GM18868 (cell line): ENCODE measurements at regions not wholly inside any gene's neighbourhood (a gene's known extent, or its start where the extent isn't known, plus 50 kb on each side); places are given as distances from the start of the nearest gene placed in this dataset.

Experiments
- ATAC-seq: cut with Tn5 transposase; IDR thresholded peaks from one replicate; pipeline ENCODE4 v1.9.1; 2021; ENCODE audit warnings: mild to moderate bottlenecking, moderate library complexity; ENCODE audit not compliant: unreplicated experiment

DNA sequence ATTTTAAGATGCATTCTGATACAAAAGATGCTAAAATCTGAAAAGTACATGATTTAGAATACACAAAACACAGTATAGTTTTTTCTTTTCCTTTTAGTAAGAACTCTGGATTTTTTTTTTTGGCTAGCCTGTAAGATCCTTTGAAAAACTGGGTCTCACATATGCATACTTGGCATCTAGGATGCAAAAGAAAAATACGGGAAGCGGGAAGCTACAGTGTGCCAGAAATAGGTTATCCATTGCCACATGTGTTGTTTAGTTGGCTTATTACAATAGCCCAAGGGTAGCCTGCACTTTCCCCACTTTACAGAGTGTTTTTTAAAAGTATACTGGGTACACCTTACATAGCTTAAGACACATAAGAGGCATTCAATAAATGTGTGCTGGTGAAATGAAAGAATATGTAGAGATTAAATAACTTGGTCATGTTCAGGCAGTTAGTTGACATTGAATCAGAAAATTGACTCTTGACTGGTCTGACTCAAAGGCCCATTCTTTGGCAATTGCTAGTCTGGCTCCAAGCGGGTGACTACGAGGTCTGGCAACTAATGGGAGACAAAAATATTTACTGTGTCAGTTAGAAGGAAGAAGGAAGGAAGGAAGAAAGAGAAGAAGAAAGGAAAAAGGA, 286.8 kb upstream of the TRIB2 start:
- ATAC-seq: no peak

DNA sequence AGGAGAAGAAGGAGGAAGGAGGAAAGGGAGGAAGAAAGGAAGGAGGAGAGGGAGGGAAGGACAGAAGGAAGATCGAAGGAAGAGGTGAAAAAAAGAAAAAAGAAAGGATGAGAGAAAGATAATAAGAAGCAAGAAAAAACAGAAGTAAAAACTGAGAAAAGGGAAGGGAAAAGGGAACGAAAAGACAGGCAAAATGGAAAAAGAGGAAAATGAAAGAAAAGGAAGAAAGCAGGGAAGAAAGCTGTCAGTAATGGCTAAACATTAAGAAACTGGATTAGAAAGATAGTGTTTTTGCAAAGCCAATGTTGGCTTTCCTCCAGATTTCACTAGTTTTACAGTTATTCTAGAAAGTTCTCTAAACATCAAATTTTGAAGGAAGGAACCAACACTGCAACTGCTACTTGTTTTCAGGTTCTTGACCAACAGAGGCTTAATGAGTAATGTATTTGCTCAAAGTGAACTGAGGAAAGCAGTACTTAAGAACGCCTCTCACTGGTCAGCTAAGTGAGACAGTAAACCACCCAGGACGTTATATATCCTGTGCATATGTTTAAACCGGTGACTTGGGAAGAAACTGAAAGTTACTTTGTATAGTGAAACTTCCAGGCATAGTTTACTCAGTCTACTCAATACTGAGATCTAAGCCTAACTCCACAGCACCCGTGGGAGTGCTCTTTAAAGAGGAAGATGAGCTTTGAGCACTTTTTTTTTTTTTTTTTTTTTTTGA, 286.2 kb upstream of the TRIB2 start:
- ATAC-seq: peak; percentile 99

DNA sequence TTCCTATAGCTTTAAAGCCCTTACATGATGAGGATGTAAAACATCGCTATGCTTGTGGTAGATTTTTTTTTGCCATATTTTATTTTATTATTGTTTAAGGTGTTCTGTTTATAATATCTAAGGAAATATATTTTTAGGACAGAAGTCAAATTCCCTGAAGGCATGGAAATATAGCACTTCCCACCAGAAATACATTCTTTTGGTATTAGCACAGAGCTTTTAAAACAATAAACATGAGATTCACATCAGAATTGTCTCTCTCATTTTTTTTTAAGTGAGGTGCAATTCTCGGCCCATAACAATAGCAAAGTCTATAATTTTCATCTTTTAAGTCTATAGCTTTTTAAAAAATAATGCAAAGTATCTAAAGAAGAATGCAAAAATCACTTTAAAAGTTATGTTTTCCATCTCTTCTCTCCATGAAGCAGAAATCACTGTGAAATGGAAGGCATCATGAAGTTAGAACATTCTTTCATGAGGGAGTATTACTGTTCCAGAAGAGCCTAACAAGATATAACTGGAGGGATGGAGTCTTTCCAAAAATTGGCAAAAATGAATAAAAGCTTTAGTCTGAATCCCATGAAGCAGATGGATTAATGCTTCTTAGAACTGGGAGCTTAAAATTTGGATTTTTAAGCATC, 283.6 kb upstream of the TRIB2 start:
- no peak for ATAC-seq

DNA sequence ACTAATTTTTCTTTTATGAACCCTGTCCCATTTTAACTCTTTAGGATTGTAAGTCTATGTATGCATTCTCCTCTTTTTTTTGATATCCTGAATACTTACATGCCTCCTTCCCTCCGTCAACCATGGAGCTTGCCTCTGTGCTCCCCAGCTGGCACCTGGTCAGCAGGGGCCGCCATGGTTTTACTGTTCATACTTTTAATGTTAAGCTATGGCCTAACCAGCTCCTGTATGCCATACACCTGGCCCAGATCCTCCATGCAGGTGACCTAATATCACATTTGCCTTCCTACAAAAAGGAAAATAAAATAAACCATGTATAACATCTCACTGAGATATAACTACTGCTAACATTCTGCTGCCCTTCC, 283.1 kb upstream of the TRIB2 start:
- no peak for ATAC-seq

DNA sequence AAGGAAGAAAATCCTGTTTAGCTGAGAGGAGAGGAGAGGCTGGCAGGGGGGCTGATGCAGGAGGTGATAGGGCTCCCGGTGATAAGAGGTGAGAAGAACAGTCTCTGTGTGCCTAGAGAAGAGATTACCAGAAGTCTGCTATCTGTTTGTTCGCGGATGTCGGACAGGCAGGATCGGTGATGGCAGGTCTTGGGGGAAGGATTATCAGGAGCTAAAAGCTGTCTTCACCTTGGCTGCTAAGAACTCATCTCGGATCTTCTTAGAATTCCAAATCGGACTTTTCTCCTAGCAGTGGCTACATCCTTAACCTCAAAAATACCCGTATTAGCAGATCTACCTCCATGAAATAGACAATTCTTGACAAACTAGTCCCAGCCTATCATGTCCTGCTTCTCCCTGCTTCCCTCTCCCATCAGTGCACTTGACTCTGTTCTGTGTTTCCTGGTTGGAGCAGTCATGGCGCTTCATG, 282.1 kb upstream of the TRIB2 start:
- ATAC-seq: no peak

DNA sequence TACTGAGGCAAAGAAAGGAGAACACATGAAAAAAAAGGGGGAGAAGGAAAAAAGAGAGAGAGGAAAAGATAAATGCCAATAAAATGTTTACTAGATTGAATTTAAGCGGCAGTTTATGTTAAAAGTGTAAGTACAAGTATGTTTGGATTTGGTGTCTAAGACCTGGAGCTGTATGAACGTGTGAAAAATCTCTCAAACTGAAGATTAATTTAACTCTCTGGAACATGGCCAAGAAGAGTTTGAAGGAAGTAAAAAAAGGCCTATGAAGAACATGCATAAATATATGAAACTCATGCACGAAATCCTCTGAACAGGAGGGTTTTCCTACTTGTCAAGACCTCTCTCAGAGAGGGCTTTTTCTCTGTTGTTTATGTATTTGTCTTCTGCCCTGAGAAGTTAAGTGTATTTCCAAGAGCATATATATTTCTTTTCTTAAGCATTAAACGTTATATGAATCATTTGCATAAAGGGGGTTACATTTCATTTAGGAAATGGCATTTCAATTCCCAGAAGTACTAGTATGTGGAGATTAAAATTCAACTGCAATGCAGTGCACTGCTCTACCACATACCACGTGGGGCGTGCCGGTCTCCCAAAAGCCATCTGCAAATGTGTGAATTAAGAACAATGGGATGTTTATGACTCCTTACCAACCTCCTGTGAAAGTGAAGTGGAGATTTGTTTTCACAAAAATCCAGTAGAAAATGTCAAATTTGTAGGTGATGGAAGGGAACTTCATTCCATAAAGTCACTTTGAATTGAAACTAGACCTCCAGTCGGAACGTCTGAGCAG, 281.1 kb upstream of the TRIB2 start:
- ATAC-seq: no peak

DNA sequence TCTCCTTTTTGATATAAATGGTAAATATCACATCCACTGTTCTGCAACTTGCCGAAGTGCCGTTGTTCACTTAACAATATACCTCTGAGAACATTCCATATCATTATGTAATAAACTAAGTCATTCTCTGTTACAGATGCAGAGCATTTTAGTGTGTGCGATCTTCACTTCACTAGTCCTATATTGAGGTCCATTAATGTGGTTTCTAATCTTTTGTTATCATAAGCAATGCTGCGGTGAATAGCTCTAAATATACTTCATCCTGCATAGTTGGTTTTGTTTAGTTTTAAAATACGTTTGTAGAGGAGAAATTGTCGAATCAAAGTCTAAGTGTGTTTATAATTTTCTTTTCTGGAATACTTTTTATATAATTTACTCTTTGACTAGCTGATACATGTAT, 280.3 kb upstream of the TRIB2 start:
- ATAC-seq: no peak

DNA sequence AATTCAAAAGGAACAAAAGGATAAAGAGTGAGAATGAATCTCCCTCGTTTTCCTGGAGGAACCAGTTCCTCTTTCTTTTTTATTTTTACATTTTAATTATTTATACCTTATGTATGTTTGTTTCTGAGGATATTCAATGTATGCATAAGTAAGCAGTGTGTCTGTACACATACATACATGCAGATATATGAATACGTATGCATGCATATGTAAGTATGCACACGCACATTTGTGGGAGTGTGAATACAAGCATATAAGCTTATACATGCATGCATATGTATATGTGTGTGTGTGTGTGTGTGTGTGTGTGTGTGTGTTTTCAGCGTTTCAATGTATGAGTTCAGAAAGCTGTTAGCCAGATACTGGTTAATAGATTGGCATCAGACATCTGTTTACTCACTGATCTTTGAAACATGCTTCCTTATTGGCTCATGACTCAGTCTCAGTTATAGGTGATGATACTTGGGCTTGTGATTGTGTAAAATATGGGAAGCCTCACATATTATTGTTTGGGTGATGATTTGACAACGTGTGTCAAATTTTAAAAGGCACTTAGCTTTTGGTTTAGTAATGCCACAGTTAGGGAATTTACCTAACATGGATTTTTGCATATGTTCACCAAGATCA, 279.7 kb upstream of the TRIB2 start:
- no peak for ATAC-seq

DNA sequence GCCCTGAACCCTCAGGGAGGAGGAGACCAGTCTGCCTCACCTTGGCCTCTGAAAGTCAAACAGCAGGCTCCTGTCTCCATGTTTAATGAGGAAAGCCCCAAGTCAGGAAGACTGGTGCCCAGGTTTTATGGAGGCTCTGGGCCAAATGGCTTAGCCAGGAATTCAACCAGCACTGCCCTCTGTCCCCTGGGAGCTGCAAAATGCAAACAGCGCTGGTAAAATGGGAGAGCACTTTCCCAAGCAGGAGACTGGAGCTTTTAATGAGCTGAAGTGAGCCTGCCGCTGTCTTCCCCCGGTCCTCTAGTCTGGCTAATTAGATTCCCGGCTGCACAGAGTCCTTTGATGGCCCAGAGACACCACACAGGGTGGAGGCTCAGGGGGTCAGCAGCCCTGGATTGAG, 276.0 kb upstream of the TRIB2 start:
- ATAC-seq: no peak

DNA sequence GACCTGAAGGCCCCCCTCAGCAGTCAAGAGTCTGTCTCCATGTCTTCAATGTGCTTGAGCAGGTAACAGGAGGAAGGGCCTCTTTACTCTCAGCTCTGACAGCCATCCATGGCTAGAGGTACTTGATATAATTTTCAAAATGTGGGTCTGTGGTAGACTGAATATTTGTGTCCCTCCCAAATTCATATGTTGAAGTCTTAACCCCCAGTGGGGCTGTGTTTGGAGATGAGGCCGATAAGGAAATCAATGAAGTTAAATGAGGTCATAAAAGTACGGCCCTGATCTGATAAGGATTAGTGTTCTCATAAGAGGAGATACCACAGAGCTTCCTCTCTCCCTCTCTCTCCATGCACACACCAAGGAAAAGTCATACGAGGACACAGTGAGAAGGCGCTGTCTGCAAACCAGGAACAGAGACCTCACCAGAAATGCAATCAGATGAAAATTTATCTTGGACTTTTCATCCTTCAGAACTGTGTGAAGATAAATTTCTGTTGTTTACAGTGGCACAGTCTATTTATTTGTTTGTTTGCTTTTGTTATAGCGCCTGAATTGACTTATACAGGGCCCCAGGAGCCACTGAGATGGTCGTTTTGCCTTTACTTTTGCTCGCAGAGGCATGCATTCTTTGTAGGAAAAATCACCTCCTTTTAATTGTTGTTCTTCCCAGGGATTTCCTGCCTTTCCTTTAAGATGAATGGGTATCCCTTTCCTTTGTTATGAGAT, 274.8 kb upstream of the TRIB2 start:
- ATAC-seq: no peak

DNA sequence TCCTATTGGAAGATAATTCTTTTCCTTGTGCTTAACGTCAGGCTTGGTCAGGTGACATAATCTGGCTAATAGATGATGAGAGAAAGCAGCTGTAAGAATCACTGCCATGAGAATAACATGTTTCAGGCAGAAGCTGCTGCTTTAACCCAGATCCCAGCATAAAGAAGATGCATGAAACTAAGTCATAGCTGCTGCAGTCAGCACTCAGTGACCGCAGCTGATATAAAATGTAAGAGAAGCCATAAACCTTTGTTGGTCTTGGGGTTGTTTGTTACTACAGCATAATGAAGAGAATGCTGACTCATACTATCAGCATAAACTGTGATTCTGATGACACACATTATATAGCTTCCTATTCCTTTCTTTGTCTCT, 274.3 kb upstream of the TRIB2 start:
- ATAC-seq: no peak

DNA sequence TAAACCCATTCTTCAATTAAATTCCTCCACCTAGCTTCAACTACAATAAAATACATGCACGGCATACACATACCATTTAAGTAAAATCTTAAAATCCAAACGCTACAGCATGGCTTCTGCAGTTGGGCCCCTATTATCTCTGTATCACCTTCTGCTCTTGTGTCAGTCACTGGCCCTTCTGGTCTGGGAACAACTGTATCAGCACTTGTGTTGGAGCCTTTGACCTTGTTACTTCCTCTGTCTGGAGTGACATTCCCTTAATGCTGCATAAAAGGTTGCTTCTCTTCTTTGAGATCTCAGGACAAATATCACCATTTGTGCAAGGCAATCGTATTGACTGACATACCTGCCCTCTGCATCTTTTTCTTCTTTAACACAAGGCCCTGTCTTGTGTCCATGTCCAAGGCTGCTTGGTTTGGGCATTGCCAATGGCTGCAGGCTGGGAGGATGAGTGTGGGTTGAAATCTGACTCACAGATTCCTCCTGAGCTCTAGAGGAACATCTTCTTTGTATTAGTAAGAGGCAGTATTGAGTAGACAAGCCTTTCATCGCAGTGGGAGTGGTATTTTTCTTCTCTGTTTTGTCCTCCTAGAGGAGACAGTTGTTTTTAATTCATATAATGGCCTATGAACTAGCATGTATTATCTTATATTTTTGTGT, 267.8 kb upstream of the TRIB2 start:
- ATAC-seq: no peak

DNA sequence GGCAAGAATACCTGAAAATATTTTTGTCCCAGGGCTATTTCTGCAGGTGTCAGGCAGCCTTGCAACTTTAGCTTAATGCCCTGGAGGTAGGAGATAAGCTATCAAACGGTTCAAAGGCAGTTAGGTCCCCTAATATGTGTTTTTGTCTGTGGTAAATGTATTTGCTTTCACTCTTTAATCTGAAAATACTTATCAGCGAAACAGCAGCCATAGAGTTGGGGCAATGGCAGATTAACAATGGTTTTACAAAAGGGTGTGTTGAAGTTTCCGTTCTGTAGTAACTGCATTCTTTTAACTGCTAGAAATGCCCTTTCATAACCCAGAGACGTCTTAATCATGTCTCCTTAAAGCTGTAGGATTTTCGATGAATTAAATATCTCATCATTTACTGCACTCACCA, 265.0 kb upstream of the TRIB2 start:
- ATAC-seq: no peak

DNA sequence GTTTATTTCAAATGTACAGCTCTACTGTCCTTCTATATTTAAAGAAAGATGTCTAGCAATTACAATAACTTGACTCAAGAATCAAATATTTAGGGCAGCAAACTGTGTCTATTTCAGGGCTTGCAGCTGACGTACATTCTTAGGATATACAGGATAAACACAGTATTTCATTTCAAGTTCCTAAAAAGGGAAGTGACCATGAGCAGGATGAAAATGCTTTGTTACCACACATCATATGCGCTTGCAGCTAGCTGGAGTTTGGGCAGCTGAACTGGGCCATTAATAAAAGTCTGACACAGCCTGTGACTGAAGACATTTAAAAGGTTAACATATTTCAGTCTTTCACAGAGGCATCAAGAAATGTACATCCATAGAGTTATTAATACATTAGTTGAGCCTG, 264.6 kb upstream of the TRIB2 start:
- ATAC-seq: no peak

DNA sequence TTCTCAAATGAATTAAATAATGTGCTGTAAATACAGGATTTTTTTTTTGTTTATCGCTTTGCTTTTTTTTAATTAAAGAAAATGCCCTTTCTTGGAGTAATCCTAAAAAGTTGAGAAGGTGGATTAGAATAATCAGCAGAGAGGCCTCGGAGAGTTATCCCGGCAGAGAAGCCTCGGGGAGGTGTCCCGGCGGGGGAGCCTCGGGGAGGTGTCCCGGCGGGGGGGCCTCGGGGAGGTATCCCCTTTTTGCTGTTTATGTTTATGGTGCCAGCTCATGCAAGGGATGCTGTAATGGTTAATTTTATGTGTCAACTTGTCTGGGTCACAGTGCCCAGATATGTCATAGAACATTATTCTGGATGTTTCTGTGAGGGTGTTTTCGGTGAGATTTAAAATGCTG, 263.0 kb upstream of the TRIB2 start:
- no peak for ATAC-seq

DNA sequence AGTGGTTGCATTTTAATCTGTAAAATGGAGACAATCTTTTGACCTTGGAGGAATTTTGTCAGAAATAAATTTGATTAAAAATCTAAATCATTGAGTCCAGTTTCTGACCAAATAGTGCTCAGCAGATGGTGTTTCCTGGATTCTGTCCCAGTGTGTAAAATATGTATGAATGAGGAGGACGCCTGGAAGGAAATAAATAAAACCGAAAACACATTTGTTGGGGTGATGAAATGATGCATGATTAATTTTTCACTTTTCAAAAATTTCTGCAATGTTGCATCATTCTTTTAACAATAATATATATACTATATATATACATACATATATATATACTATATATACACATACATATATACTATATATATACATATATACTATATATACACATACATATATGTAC, 261.1 kb upstream of the TRIB2 start:
- no peak for ATAC-seq

DNA sequence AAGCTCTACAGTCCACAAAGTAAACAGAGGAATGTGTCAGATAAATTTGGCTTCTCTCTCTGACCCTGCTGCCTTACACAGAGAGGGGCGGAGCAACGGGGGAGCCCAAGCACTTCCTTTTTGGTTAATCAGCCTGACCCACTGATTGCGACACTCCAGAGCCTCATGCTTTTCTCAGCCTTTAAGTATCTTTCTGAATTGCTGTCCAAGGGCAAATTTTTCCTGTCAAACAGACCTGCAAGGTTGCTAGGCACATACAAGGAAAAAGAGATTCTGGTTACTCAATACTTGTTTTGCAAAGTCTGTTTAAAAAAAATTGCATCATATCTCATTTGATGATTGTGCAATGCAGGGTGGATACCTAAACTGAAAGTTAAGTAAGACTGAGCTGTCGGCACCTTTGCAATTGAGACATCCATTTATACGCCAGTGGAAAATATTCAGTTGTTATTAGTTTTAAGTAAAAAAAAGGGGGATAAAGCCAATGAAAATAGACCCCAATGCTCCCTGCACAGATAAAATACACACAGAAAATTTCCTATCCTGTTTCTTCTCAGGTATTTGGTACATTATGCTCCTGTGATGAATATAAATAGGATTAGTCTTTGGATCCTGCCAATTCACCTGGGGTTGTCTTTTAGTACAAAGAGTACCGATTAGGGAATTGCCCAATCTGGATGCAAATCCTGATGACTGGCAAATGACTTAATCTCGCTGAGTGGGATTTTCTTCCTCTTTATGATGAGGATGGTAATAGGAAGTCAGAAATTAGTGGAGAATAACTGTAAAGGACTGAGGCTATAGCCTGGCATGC, 260.2 kb upstream of the TRIB2 start:
- peak; percentile 94 for ATAC-seq

DNA sequence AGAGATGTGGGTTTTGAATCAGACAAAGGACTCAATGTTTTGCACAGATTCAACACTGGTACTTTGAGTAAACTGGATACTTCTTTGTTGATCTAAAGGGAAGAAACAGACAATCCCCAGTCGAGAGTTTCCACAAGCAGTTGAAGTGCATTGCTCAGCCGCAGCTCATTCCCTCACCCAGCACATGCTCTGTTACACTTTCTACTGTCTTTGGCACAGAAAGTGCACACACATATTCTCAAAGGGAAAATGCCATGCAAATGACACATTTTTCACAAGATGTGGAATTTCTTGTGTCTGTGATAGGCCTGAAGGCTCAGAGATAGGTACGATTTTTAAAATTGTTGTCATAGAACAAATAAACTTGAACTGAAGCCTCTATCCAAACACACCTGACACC, 258.9 kb upstream of the TRIB2 start:
- ATAC-seq: no peak

DNA sequence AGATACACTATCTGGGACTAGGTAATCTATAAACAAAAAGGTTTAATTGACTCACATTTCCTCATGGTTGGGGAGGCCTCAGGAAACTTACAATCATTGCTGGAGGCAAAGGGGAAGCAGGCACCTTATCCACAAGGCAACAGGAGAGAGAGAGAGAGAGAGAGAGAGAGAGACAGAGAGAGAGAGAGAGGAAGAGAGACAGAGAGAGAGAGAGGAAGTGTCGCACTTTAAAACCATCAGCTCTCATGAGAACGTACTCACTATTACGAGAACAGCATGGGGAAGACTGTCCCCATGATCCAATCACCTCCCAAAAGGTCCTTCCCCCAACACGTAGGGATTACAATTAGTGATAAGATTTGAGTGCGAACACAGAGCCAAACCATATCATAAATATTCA, 253.5 kb upstream of the TRIB2 start:
- no peak for ATAC-seq
